ENCODE measurements at regions not wholly inside any gene's neighbourhood (a gene's known extent, or its start where the extent isn't known, plus 50 kb on each side); places are given as distances from the start of the nearest gene placed in this dataset.
"Not testable (repeated sequence)": the region's sequence is repeated elsewhere in the genome, so short reads cannot be mapped to it uniquely, and the experiment has no call there.

GRCh38 chr15:59785981-59786380, 96.9 kb upstream of the BNIP2 start:
- H3K27ac ChIP-seq (ENCODE audit: low read depth, low read length, severe bottlenecking); H3K36me3 ChIP-seq (ENCODE audit: control insufficient read depth, insufficient read depth, low read length); H3K9me3 ChIP-seq (ENCODE audit: control insufficient read depth, low read length); H3K4me1 ChIP-seq (ENCODE audit: control insufficient read depth, insufficient read depth, low read length, poor library complexity, severe bottlenecking); H3K4me3 ChIP-seq (ENCODE audit: extremely low read depth, insufficient read depth, low read length, poor library complexity, severe bottlenecking): not testable (repeated sequence)
- 100% methylated on average over 1 of the region's 1 CpG; no CpG with 5 or more reads in 1 of the 2 experiments for WGBS, 2 experiments (ENCODE audit: insufficient coverage in 2 of 2)

DNA sequence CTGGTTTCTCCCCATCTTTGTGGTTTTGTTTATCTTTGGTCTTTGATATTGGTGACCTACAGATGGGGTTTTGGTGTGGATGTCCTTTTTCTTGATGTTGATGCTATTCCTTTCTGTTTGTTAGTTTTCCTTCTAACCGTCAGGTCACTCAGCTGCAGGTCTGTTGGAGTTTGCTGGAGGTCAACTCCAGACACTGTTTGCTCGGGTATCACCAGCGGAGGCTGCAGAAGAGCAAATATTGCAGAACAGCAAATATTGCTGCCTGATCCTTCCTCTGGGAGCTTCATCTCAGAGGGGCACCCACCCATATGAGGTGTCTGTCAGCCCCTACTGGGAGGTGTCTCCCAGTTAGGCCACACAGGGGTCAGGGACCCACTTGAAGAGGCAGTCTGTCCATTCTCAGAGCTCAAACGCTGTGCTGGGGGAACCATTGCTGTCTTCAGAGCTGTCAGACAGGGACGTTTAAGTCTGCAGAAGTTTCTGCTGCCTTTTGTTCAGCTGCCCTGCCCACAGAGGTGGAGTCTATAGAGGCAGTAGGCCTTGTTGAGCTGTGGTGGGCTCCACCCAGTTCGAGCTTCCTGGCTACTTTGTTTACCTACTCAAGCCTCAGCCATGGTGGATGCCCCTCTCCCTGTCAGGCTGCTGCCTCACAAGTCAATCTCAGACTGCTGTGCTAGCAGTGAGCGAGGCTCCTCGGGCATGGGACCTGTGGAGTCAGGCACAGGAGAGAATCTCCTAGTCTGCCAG, 94.8 kb upstream of the BNIP2 start:
- not testable (repeated sequence) for H3K4me1 ChIP-seq (ENCODE audit: control insufficient read depth, insufficient read depth, low read length, poor library complexity, severe bottlenecking); H3K9me3 ChIP-seq (ENCODE audit: control insufficient read depth, low read length); H3K27ac ChIP-seq (ENCODE audit: low read depth, low read length, severe bottlenecking); H3K36me3 ChIP-seq (ENCODE audit: control insufficient read depth, insufficient read depth, low read length); H3K4me3 ChIP-seq (ENCODE audit: extremely low read depth, insufficient read depth, low read length, poor library complexity, severe bottlenecking)
- 75 to 85% methylated on average over 6 to 8 of the region's 8 CpGs for WGBS, 2 experiments (ENCODE audit: insufficient coverage in 2 of 2)

- no peaks in the 10 kb centered on the region for H3K4me1 ChIP-seq (ENCODE audit: control insufficient read depth, insufficient read depth, low read length, poor library complexity, severe bottlenecking)
- no peak overlapping the region for H3K27ac ChIP-seq (ENCODE audit: low read depth, low read length, severe bottlenecking)
- H3K9me3 ChIP-seq (ENCODE audit: control insufficient read depth, low read length) = no peaks in the 10 kb centered on the region
- H3K36me3 ChIP-seq (ENCODE audit: control insufficient read depth, insufficient read depth, low read length) = no peaks in the 10 kb centered on the region
- WGBS, 2 experiments (ENCODE audit: insufficient coverage in 2 of 2) = 100% methylated on average over 1 of the region's 1 CpG; no CpG with 5 or more reads in 1 of the 2 experiments
- H3K4me3 ChIP-seq (ENCODE audit: extremely low read depth, insufficient read depth, low read length, poor library complexity, severe bottlenecking) = no peak overlapping the region
Measured at GRCh38 chr15:59779110-59779509, 90.0 kb upstream of the BNIP2 start.

- WGBS, 2 experiments (ENCODE audit: insufficient coverage in 2 of 2) = 57% methylated on average over 1 of the region's 2 CpGs; no CpG with 5 or more reads in 1 of the 2 experiments
- Histone ChIP-seq H3K9me3 (ENCODE audit: control insufficient read depth, low read length) (no peaks in the 10 kb centered on the region), H3K27ac (ENCODE audit: low read depth, low read length, severe bottlenecking) (no peak overlapping the region), H3K36me3 (ENCODE audit: control insufficient read depth, insufficient read depth, low read length) (no peaks in the 10 kb centered on the region), H3K4me3 (ENCODE audit: extremely low read depth, insufficient read depth, low read length, poor library complexity, severe bottlenecking) (no peak overlapping the region), H3K4me1 (ENCODE audit: control insufficient read depth, insufficient read depth, low read length, poor library complexity, severe bottlenecking) (no peaks in the 10 kb centered on the region)
Measured at GRCh38 chr15:59764775-59765174, 75.7 kb upstream of the BNIP2 start.

GRCh38 chr15:59762558-59762957, 73.4 kb upstream of the BNIP2 start:
- Histone ChIP-seq H3K27ac (ENCODE audit: low read depth, low read length, severe bottlenecking) (no peak overlapping the region), H3K4me3 (ENCODE audit: extremely low read depth, insufficient read depth, low read length, poor library complexity, severe bottlenecking) (no peak overlapping the region), H3K36me3 (ENCODE audit: control insufficient read depth, insufficient read depth, low read length) (no peaks in the 10 kb centered on the region), H3K9me3 (ENCODE audit: control insufficient read depth, low read length) (no peaks in the 10 kb centered on the region), H3K4me1 (ENCODE audit: control insufficient read depth, insufficient read depth, low read length, poor library complexity, severe bottlenecking) (no peaks in the 10 kb centered on the region)
- WGBS, 2 experiments (ENCODE audit: insufficient coverage in 2 of 2) = 48 to 80% methylated on average over 3 of the region's 3 CpGs

- not testable (repeated sequence) for H3K9me3 ChIP-seq (ENCODE audit: control insufficient read depth, low read length); H3K27ac ChIP-seq (ENCODE audit: low read depth, low read length, severe bottlenecking)
- 100% methylated on average over 1 of the region's 2 CpGs; no CpG with 5 or more reads in 1 of the 2 experiments for WGBS, 2 experiments (ENCODE audit: insufficient coverage in 2 of 2)
Measured at GRCh38 chr15:59760256-59760655, 71.1 kb upstream of the BNIP2 start.

GRCh38 chr15:59751552-59752413, 62.7 kb upstream of the BNIP2 start:
- Histone ChIP-seq H3K4me1 (ENCODE audit: control insufficient read depth, insufficient read depth, low read length, poor library complexity, severe bottlenecking) (no peaks in the 10 kb centered on the region), H3K36me3 (ENCODE audit: control insufficient read depth, insufficient read depth, low read length) (no peaks in the 10 kb centered on the region), H3K9me3 (ENCODE audit: control insufficient read depth, low read length) (no peaks in the 10 kb centered on the region), H3K27ac (ENCODE audit: low read depth, low read length, severe bottlenecking) (no peak overlapping the region), H3K4me3 (ENCODE audit: extremely low read depth, insufficient read depth, low read length, poor library complexity, severe bottlenecking) (no peak overlapping the region)
- 43 to 76% methylated on average over 3 to 5 of the region's 7 CpGs for WGBS, 2 experiments (ENCODE audit: insufficient coverage in 2 of 2)

More at GRCh38 chr15:59760256-59760655, 71.1 kb upstream of the BNIP2 start:
- H3K4me3 ChIP-seq (ENCODE audit: extremely low read depth, insufficient read depth, low read length, poor library complexity, severe bottlenecking); H3K4me1 ChIP-seq (ENCODE audit: control insufficient read depth, insufficient read depth, low read length, poor library complexity, severe bottlenecking); H3K36me3 ChIP-seq (ENCODE audit: control insufficient read depth, insufficient read depth, low read length): not testable (repeated sequence)

DNA sequence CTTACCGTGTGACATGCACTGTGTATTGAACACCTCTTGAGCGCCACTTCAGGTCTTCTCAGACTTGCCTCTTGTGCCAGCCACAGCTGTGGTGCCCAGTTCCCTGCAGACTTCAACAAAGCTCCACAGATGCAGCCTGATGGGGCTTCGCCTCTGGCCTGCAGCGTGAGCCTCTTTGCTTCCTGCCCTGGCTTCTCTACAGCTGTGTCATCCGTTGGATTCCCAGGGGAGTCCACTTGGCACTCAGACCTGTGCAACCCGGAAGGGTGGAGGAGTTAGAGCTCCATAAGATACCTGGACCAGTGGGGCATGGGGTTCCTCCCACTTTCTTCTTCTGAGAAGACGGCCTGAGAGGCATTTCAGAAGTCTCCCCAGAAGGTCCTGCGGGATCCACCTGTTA, 57.7 kb upstream of the BNIP2 start:
- Histone ChIP-seq H3K4me3 (ENCODE audit: extremely low read depth, insufficient read depth, low read length, poor library complexity, severe bottlenecking) (no peak overlapping the region), H3K9me3 (ENCODE audit: control insufficient read depth, low read length) (no peaks in the 10 kb centered on the region), H3K4me1 (ENCODE audit: control insufficient read depth, insufficient read depth, low read length, poor library complexity, severe bottlenecking) (no peaks in the 10 kb centered on the region), H3K36me3 (ENCODE audit: control insufficient read depth, insufficient read depth, low read length) (no peaks in the 10 kb centered on the region), H3K27ac (ENCODE audit: low read depth, low read length, severe bottlenecking) (no peak overlapping the region)
- 90 to 91% methylated on average over 7 to 8 of the region's 8 CpGs for WGBS, 2 experiments (ENCODE audit: insufficient coverage in 2 of 2)

DNA sequence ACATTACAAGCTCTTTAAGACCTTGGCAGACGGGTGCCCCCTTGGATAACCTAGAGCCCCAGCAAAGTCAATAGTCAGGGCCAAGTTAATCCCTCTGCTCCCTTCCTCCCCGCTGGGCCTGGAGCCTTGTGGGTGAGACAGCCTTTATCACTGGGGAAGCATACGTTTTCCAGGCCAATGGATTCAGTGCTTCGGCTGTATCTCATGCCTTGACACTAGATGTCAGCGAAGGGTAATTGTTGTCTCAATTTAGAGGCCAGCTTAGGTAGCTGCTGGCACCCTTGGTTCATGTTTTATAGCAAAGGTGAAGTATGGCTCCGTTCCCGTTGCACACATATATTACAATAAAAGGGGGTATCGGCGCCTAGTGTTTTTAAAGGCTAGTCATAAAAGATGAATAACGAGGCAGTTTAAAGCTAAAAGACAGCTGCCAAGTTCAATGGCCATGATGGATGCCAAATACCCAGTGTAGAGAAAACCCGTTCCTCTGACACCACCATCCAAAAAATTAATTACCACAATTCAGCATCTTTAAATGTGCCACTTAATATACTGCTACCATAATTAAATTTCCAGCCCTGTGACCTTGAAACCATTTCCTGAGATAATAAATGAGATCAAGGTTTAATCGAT, 52.3 kb upstream of the BNIP2 start:
- WGBS, 2 experiments (ENCODE audit: insufficient coverage in 2 of 2) = 53 to 75% methylated on average over 6 to 7 of the region's 12 CpGs
- H3K4me1 ChIP-seq (ENCODE audit: control insufficient read depth, insufficient read depth, low read length, poor library complexity, severe bottlenecking) = no peaks in the 10 kb centered on the region
- H3K36me3 ChIP-seq (ENCODE audit: control insufficient read depth, insufficient read depth, low read length) = no peaks in the 10 kb centered on the region
- H3K9me3 ChIP-seq (ENCODE audit: control insufficient read depth, low read length) = no peaks in the 10 kb centered on the region
- no peak overlapping the region for H3K4me3 ChIP-seq (ENCODE audit: extremely low read depth, insufficient read depth, low read length, poor library complexity, severe bottlenecking)
- no peak overlapping the region for H3K27ac ChIP-seq (ENCODE audit: low read depth, low read length, severe bottlenecking)

GRCh38 chr15:59739557-59740186, 50.6 kb upstream of the BNIP2 start:
- Histone ChIP-seq H3K4me3 (ENCODE audit: extremely low read depth, insufficient read depth, low read length, poor library complexity, severe bottlenecking) (no peak overlapping the region), H3K36me3 (ENCODE audit: control insufficient read depth, insufficient read depth, low read length) (no peaks in the 10 kb centered on the region), H3K9me3 (ENCODE audit: control insufficient read depth, low read length) (no peaks in the 10 kb centered on the region), H3K27ac (ENCODE audit: low read depth, low read length, severe bottlenecking) (no peak overlapping the region), H3K4me1 (ENCODE audit: control insufficient read depth, insufficient read depth, low read length, poor library complexity, severe bottlenecking) (no peaks in the 10 kb centered on the region)
- 81 to 86% methylated on average over 14 to 15 of the region's 15 CpGs for WGBS, 2 experiments (ENCODE audit: insufficient coverage in 2 of 2)
